Erythroblast (primary cell): ENCODE measurements at regions not wholly inside any gene's neighbourhood (a gene's known extent, or its start where the extent isn't known, plus 50 kb on each side); places are given as distances from the start of the nearest gene placed in this dataset.

ENCODE experiments used
- GATA1 ChIP-seq: IDR thresholded peaks from 2 replicates; pipeline ENCODE4 v1.6.1; 2011; ENCODE audit warnings: low read depth, mild to moderate bottlenecking, control low read depth, low read length, moderate library complexity
- POLR2A ChIP-seq: IDR thresholded peaks from 2 replicates; pipeline ENCODE4 v1.6.1; 2011; ENCODE audit warnings: mild to moderate bottlenecking, low read length

DNA sequence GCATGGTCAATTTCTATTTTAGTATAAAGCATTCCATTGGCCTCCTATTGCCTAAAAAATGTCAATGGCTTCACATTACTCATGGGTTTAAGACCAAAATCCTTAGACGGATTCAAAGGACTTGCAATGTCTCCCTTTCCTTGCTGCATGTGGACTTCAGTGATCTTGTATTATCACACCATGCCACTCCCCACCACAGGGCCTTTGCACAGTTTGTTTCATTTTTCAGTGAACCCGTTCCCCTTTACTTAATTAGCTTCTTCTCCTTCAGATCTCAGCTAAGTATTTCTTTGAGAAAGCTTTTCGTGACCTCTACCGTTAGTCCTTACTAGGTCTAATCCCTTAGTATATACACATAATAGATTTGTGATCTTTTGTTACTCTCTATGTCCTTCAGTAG is 269.7 kb downstream of the FAM76B start:
- no peak for TF ChIP-seq POLR2A
- TF ChIP-seq GATA1: no peak
